IMR-90 (cell line): ENCODE measurements at regions not wholly inside any gene's neighbourhood (a gene's known extent, or its start where the extent isn't known, plus 50 kb on each side); places are given as distances from the start of the nearest gene placed in this dataset.

ENCODE experiments used
- ATAC-seq: fragments of 200-7000 bp; cut with Tn5 transposase; 2 replicates; pipeline ENCODE4 v1.9.1; 2020; ENCODE audit warnings: low read depth, mild to moderate bottlenecking, moderate library complexity
- BruUV-seq: library from RNA; stranded (reverse); fragments of 400-500 nt; replicated peaks from 2 replicates; lab custom pipeline; 2021; lab: Mats Ljungman, UMichigan
- CTCF ChIA-PET: fragments of 300-600 bp; formaldehyde crosslinking; extraction: SDS; loops from one replicate; lab custom pipeline; 2021; ENCODE audit warnings: antibody characterized with exemption; lab: Yijun Ruan, JAX
- POLR2A ChIA-PET: fragments of 300-600 bp; sonication (Branson Sonifier 250); formaldehyde crosslinking; loops from one replicate; lab custom pipeline; 2022; ENCODE audit warnings: antibody characterized with exemption; ENCODE audit not compliant: unreplicated experiment; lab: Charles Lee
- DNase-seq: peaks from one replicate; pipeline ENCODE4 v3.0.0; 2013
- H2AFZ ChIP-seq: replicated peaks from 2 replicates; pipeline ENCODE3; 2013; ENCODE audit warnings: low read length, mild to moderate bottlenecking; ENCODE audit not compliant: poor library complexity
- H2AK5ac ChIP-seq: 2 replicates; pipeline ENCODE4 v1.6.1; 2013; ENCODE audit warnings: low read depth, low read length, inconsistent platforms
- H2AK9ac ChIP-seq: replicated peaks from 2 replicates; pipeline ENCODE3; 2013; ENCODE audit warnings: mild to moderate bottlenecking, low read depth, low read length, moderate library complexity; ENCODE audit not compliant: poor library complexity
- H2BK120ac ChIP-seq: 2 replicates; pipeline ENCODE4 v1.6.1; 2013; ENCODE audit warnings: low read depth, low read length, inconsistent platforms
- H2BK15ac ChIP-seq: 3 replicates; pipeline ENCODE4 v1.6.1; 2013; ENCODE audit warnings: low read depth, low read length, inconsistent platforms
- H2BK20ac ChIP-seq: 2 replicates; pipeline ENCODE4 v1.6.1; 2013; ENCODE audit warnings: low read depth, mild to moderate bottlenecking, inconsistent platforms, low read length, moderate library complexity
- H2BK5ac ChIP-seq: 2 replicates; pipeline ENCODE4 v1.6.1; 2013; ENCODE audit warnings: mild to moderate bottlenecking, low read depth, low read length, inconsistent platforms; ENCODE audit not compliant: poor library complexity, severe bottlenecking
- H3K14ac ChIP-seq: replicated peaks from 2 replicates; pipeline ENCODE4 v1.6.1; 2013; ENCODE audit warnings: low read depth, low read length, inconsistent platforms
- H3K18ac ChIP-seq: 2 replicates; pipeline ENCODE4 v1.6.1; 2013; ENCODE audit warnings: low read depth, low read length, control low read depth
- H3K23ac ChIP-seq: 2 replicates; pipeline ENCODE4 v1.6.1; 2013; ENCODE audit warnings: low read depth, low read length, inconsistent platforms
- H3K27ac ChIP-seq: 2 replicates; pipeline ENCODE4 v1.5.1; 2013; ENCODE audit warnings: mild to moderate bottlenecking, control low read depth, low read length; ENCODE audit not compliant: insufficient read depth
- H3K27me3 ChIP-seq: 2 replicates; pipeline ENCODE4 v1.6.1; 2013; ENCODE audit warnings: low read length; ENCODE audit not compliant: control insufficient read depth, insufficient read depth
- H3K36me3 ChIP-seq: 2 replicates; pipeline ENCODE4 v1.6.1; 2013; ENCODE audit warnings: low read length, mixed read lengths; ENCODE audit not compliant: control insufficient read depth, insufficient read depth
- H3K4ac ChIP-seq: 2 replicates; pipeline ENCODE4 v1.6.1; 2013; ENCODE audit warnings: low read depth, low read length, inconsistent platforms
- H3K4me1 ChIP-seq: 2 replicates; pipeline ENCODE4 v1.6.1; 2013; ENCODE audit warnings: low read length, mixed read lengths; ENCODE audit not compliant: control insufficient read depth, insufficient read depth
- H3K4me2 ChIP-seq: 2 replicates; pipeline ENCODE4 v1.6.1; 2013; ENCODE audit warnings: low read depth, mild to moderate bottlenecking, control low read depth, low read length, moderate library complexity
- H3K4me3 ChIP-seq: 2 replicates; pipeline ENCODE4 v1.5.1; 2013; ENCODE audit warnings: low read depth, mild to moderate bottlenecking, control low read depth, low read length, moderate library complexity; ENCODE audit not compliant: insufficient read depth
- H3K56ac ChIP-seq: 2 replicates; pipeline ENCODE4 v1.6.1; 2013; ENCODE audit warnings: low read length, inconsistent platforms; ENCODE audit not compliant: insufficient read depth; ENCODE audit errors: extremely low read depth
- H3K79me1 ChIP-seq, 2 experiments: 2 replicates each; pipeline ENCODE4 v1.6.1; 2013; ENCODE audit warnings: low read length in 2 of 2, inconsistent platforms in 1 of 2, low read depth in 1 of 2
- H3K9ac ChIP-seq: 2 replicates; pipeline ENCODE4 v1.6.1; 2013; ENCODE audit warnings: low read depth, low read length, control low read depth
- H3K9me1 ChIP-seq: 2 replicates; pipeline ENCODE4 v1.6.1; 2013; ENCODE audit warnings: low read length, inconsistent platforms; ENCODE audit not compliant: insufficient read depth
- H3K9me3 ChIP-seq: 2 replicates; pipeline ENCODE4 v1.6.1; 2013; ENCODE audit warnings: low read length; ENCODE audit not compliant: control insufficient read depth, insufficient read depth
- H4K20me1 ChIP-seq: 2 replicates; pipeline ENCODE4 v1.6.1; 2013; ENCODE audit warnings: low read length, inconsistent platforms; ENCODE audit not compliant: insufficient read depth
- H4K5ac ChIP-seq: 2 replicates; pipeline ENCODE4 v1.6.1; 2013; ENCODE audit warnings: mild to moderate bottlenecking, low read depth, low read length, control low read depth
- H4K8ac ChIP-seq, 2 experiments: 2 replicates each; pipeline ENCODE4 v1.6.1; 2013; ENCODE audit warnings: low read depth in 2 of 2, low read length in 2 of 2, control low read depth in 1 of 2, inconsistent platforms in 1 of 2
- H4K91ac ChIP-seq: 2 replicates; pipeline ENCODE4 v1.6.1; 2013; ENCODE audit warnings: low read depth, low read length, inconsistent platforms; ENCODE audit not compliant: insufficient read depth
- BHLHE40 ChIP-seq: fragments of 150-350 bp; IDR thresholded peaks from 2 replicates; pipeline ENCODE4 v1.6.1; 2016; ENCODE audit warnings: mild to moderate bottlenecking, low read depth, low read length
- CEBPB ChIP-seq: IDR thresholded peaks from 2 replicates; pipeline ENCODE4 v1.6.1; 2012; ENCODE audit warnings: low read depth, low read length, improper control_type of control experiment
- CHD1 ChIP-seq: IDR thresholded peaks from 2 replicates; pipeline ENCODE4 v1.6.1; 2012; ENCODE audit warnings: low read depth, low read length, improper control_type of control experiment
- CTCF ChIP-seq: conservative IDR thresholded peaks from 2 replicates; pipeline ENCODE4 v1.5.1; 2012; ENCODE audit warnings: mild to moderate bottlenecking, low read depth, low read length, improper control_type of control experiment
- ELK1 ChIP-seq: fragments of 150-350 bp; IDR thresholded peaks from 2 replicates; pipeline ENCODE4 v1.6.1; 2016; ENCODE audit warnings: low read depth, mild to moderate bottlenecking, low read length, moderate library complexity, borderline replicate concordance
- FOS ChIP-seq: fragments of 150-350 bp; IDR thresholded peaks from 2 replicates; pipeline ENCODE4 v1.6.1; 2016; ENCODE audit warnings: low read depth, low read length
- MAFK ChIP-seq: IDR thresholded peaks from 2 replicates; pipeline ENCODE4 v1.6.1; 2012; ENCODE audit warnings: low read depth, low read length, improper control_type of control experiment
- MAZ ChIP-seq: IDR thresholded peaks from 2 replicates; pipeline ENCODE4 v1.6.1; 2012; ENCODE audit warnings: low read depth, mild to moderate bottlenecking, low read length, improper control_type of control experiment, moderate library complexity, borderline replicate concordance
- MXI1 ChIP-seq: IDR thresholded peaks from 2 replicates; pipeline ENCODE4 v1.6.1; 2012; ENCODE audit warnings: low read depth, mild to moderate bottlenecking, low read length, moderate library complexity, borderline replicate concordance
- NFE2L2 ChIP-seq: fragments of 150-350 bp; IDR thresholded peaks from 2 replicates; pipeline ENCODE4 v1.6.1; 2016; ENCODE audit warnings: low read depth, mild to moderate bottlenecking, low read length
- POLR2A ChIP-seq: IDR thresholded peaks from 2 replicates; pipeline ENCODE4 v1.6.1; 2012; ENCODE audit warnings: mild to moderate bottlenecking, low read depth, low read length
- RAD21 ChIP-seq: IDR thresholded peaks from 2 replicates; pipeline ENCODE4 v1.6.1; 2012; ENCODE audit warnings: low read length, improper control_type of control experiment
- RCOR1 ChIP-seq: IDR thresholded peaks from 2 replicates; pipeline ENCODE4 v1.6.1; 2012; ENCODE audit warnings: mild to moderate bottlenecking, low read length, improper control_type of control experiment; ENCODE audit not compliant: insufficient replicate concordance
- RFX5 ChIP-seq: IDR thresholded peaks from 2 replicates; pipeline ENCODE4 v1.8.0; 2012; ENCODE audit warnings: low read depth, mild to moderate bottlenecking, low read length, moderate library complexity
- SMC3 ChIP-seq: fragments of 150-350 bp; IDR thresholded peaks from 2 replicates; pipeline ENCODE4 v1.6.1; 2016; ENCODE audit warnings: low read depth, mild to moderate bottlenecking, antibody characterized with exemption, low read length, moderate library complexity
- USF2 ChIP-seq: fragments of 150-350 bp; IDR thresholded peaks from 2 replicates; pipeline ENCODE4 v1.6.1; 2017; ENCODE audit warnings: mild to moderate bottlenecking, antibody characterized with exemption, low read length, low read depth
- WGBS, 2 experiments: methylation state at CpG; one replicate each; pipeline versions ENCODE4 v1.1.5 to v1.1.7; 2013; ENCODE audit warnings: missing lambda C conversion rate in 2 of 2; ENCODE audit not compliant: insufficient read length in 1 of 2; ENCODE audit errors: extremely low coverage in 2 of 2; 5-methylcytosine and 5-hydroxymethylcytosine counted together
- dilution Hi-C: fragments of 300-500 bp; cut with HindIII; formaldehyde crosslinking; loops from one replicate; pipeline ENCODE4 v1.14.3; 2018; ENCODE audit warnings: low sequenced_read_pairs; ENCODE audit not compliant: unreplicated experiment
- in situ Hi-C: fragments of 300-500 bp; cut with MboI; formaldehyde crosslinking; loops from 3 replicates; pipeline ENCODE4 v1.14.3; 2019; ENCODE audit warnings: low sequenced_read_pairs, inconsistent platforms, mixed read lengths
- intact Hi-C: fragments of 100-400 bp; cut with micrococcal nuclease; formaldehyde crosslinking; loops from 2 replicates; pipeline ENCODE4 v1.10.0; 2022

- no peak overlapping the region for H4K5ac ChIP-seq
- no peak overlapping the region for H2AK5ac ChIP-seq
- DNase-seq, result no peak
- POLR2A ChIA-PET, result no interaction called here
- TF ChIP-seq RCOR1 (no peak), ELK1 (no peak), NFE2L2 (no peak), USF2 (no peak), BHLHE40 (no peak), CEBPB (no peak), RFX5 (no peak), FOS (no peak), MXI1 (no peak), POLR2A (no peak), MAFK (no peak), CTCF (no peak), MAZ (no peak), CHD1 (no peak), RAD21 (no peak), SMC3 (no peak)
- H3K14ac ChIP-seq, result no peak overlapping the region
- H3K4me2 ChIP-seq, result no peak overlapping the region
- H2BK15ac ChIP-seq, result no peak overlapping the region
- no peaks in the 10 kb centered on the region for H3K4me1 ChIP-seq
- no TSS peak for BruUV-seq
- in situ Hi-C loops, result no loop called here
- no peak overlapping the region for H2BK20ac ChIP-seq
- H3K9ac ChIP-seq, result no peak overlapping the region
- no peaks in the 10 kb centered on the region for H4K20me1 ChIP-seq
- H3K27ac ChIP-seq, result no peak overlapping the region
- no peak overlapping the region for H2BK120ac ChIP-seq
- ATAC-seq, result peak; percentile 27; the same call in 1 of the 2 replicates
- no peaks in the 10 kb centered on the region for H3K9me3 ChIP-seq
- H3K18ac ChIP-seq, result no peak overlapping the region
- no peak overlapping the region for H3K4ac ChIP-seq
- H3K36me3 ChIP-seq, result no peaks in the 10 kb centered on the region
- no peak overlapping the region for H3K23ac ChIP-seq
- intact Hi-C loops, result no loop called here
- dilution Hi-C loops, result no loop called here
- no peak overlapping the region for H2AFZ ChIP-seq
- H3K27me3 ChIP-seq, result no peaks in the 10 kb centered on the region
- WGBS, 2 experiments, result 0% methylated on average over 1 of the region's 6 CpGs; no CpG with 5 or more reads in 1 of the 2 experiments
- no peak overlapping the region for H4K91ac ChIP-seq
- no peaks in the 10 kb centered on the region for H3K9me1 ChIP-seq
- H3K4me3 ChIP-seq, result no peak overlapping the region
- CTCF ChIA-PET, result no interaction called here
- no peaks in the 10 kb centered on the region for H3K79me1 ChIP-seq
- no peak overlapping the region for H2BK5ac ChIP-seq
- H2AK9ac ChIP-seq, result no peak overlapping the region
- H4K8ac ChIP-seq, result no peak overlapping the region; a peak in 1 of 4 replicates
- H3K56ac ChIP-seq, result no peak overlapping the region
These were observed 941.5 kb upstream of the MDGA2 start for GRCh38 chr14:48616931-48617330.
